K562 (cell line): ENCODE measurements at regions not wholly inside any gene's neighbourhood (a gene's known extent, or its start where the extent isn't known, plus 50 kb on each side); places are given as distances from the start of the nearest gene placed in this dataset.

Source experiments
- CTBP1 ChIP-seq: fragments of 450-650 bp; IDR thresholded peaks from 2 replicates; pipeline ENCODE4 v1.6.1; 2016; ENCODE audit warnings: borderline replicate concordance
- GATAD2B ChIP-seq: fragments of 450-650 bp; IDR thresholded peaks from 2 replicates; pipeline ENCODE4 v1.6.1; 2017; ENCODE audit warnings: mild to moderate bottlenecking, borderline replicate concordance
- MCM5 ChIP-seq: fragments of 450-650 bp; IDR thresholded peaks from 2 replicates; pipeline ENCODE4 v1.6.1; 2016; ENCODE audit warnings: low read depth
- MGA ChIP-seq: fragments of 450-650 bp; IDR thresholded peaks from 2 replicates; pipeline ENCODE4 v1.6.1; 2016; ENCODE audit warnings: mild to moderate bottlenecking, moderate library complexity
- SMAD1 ChIP-seq: fragments of 150-350 bp; IDR thresholded peaks from 2 replicates; pipeline ENCODE4 v1.6.1; 2014; ENCODE audit warnings: low read length, low read depth; ENCODE audit not compliant: partially characterized antibody
- SMARCC2 ChIP-seq: fragments of 450-650 bp; IDR thresholded peaks from 2 replicates; pipeline ENCODE4 v1.6.1; 2017; ENCODE audit warnings: antibody characterized with exemption, moderate library complexity, mild to moderate bottlenecking, low read depth
- SMC3 ChIP-seq: conservative IDR thresholded peaks from 2 replicates; pipeline ENCODE4 v1.6.1; 2011; ENCODE audit warnings: low read depth, low read length, improper control_type of control experiment; ENCODE audit not compliant: insufficient read depth
- ZBTB26 ChIP-seq: fragments of 450-650 bp; formaldehyde crosslinking; IDR thresholded peaks from 2 replicates; pipeline ENCODE4 v1.4.0; 2022; ENCODE audit warnings: missing genetic modification characterization
- ZKSCAN8 ChIP-seq: fragments of 200-800 bp; sonication (Bioruptor generic); IDR thresholded peaks from 2 replicates; pipeline ENCODE4 v1.6.1; 2016; ENCODE audit warnings: missing genetic modification characterization, missing compliant biosample characterization
- TF ChIP-seq, protein P1 (sequence below): fragments of 200-800 bp; sonication (Bioruptor generic); IDR thresholded peaks from 2 replicates; pipeline ENCODE4 v1.6.1; 2016; ENCODE audit warnings: missing genetic modification characterization, missing compliant biosample characterization

DNA sequence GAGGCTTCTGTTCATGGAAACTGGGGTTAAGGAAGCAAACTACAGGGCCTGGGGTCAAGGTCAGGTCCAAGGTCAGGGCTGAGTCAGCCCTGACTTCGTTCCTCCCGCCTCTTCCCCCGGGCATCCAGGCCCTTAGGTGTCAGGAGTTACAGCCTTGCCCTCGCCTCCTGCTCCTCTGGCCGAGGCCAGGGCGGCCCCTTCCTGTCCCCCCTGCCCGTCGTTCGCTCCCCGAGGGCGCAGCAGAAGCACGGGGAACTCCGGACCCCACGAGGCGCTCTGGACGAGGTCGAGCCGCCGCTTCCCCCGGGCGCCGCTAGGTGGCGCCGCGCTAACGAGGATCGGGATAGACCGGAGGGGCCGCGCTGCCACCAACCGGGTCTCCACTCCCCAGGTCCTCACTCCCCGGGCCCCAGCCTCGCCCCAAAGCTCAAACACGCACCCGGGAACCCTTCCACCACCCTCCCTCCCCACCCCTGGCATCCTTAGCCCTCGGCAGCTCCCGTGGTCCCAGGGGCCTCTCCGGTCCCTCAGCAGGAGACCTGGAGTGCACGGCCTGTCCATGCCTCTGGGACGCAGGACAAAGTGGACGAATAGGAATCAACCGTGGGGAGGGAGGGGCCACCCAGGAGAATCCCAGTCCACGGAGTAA is 59.2 kb upstream of the MYL10 start (continued):
- TF ChIP-seq, protein P1, sequence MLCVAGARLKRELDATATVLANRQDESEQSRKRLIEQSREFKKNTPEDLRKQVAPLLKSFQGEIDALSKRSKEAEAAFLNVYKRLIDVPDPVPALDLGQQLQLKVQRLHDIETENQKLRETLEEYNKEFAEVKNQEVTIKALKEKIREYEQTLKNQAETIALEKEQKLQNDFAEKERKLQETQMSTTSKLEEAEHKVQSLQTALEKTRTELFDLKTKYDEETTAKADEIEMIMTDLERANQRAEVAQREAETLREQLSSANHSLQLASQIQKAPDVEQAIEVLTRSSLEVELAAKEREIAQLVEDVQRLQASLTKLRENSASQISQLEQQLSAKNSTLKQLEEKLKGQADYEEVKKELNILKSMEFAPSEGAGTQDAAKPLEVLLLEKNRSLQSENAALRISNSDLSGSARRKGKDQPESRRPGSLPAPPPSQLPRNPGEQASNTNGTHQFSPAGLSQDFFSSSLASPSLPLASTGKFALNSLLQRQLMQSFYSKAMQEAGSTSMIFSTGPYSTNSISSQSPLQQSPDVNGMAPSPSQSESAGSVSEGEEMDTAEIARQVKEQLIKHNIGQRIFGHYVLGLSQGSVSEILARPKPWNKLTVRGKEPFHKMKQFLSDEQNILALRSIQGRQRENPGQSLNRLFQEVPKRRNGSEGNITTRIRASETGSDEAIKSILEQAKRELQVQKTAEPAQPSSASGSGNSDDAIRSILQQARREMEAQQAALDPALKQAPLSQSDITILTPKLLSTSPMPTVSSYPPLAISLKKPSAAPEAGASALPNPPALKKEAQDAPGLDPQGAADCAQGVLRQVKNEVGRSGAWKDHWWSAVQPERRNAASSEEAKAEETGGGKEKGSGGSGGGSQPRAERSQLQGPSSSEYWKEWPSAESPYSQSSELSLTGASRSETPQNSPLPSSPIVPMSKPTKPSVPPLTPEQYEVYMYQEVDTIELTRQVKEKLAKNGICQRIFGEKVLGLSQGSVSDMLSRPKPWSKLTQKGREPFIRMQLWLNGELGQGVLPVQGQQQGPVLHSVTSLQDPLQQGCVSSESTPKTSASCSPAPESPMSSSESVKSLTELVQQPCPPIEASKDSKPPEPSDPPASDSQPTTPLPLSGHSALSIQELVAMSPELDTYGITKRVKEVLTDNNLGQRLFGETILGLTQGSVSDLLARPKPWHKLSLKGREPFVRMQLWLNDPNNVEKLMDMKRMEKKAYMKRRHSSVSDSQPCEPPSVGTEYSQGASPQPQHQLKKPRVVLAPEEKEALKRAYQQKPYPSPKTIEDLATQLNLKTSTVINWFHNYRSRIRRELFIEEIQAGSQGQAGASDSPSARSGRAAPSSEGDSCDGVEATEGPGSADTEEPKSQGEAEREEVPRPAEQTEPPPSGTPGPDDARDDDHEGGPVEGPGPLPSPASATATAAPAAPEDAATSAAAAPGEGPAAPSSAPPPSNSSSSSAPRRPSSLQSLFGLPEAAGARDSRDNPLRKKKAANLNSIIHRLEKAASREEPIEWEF: no peak
- TF ChIP-seq SMC3 (peak; percentile 84), SMAD1 (no peak), SMARCC2 (peak; percentile 28; the same call in 1 of the 2 replicates), ZBTB26 (CRISPR knock-in tag) (no peak), CTBP1 (peak; percentile 82), ZKSCAN8 (CRISPR knock-in tag) (no peak), MCM5 (no peak), GATAD2B (no peak; the same call in 1 of the 2 replicates), MGA (peak; percentile 86)
